ENCODE measurements at regions not wholly inside any gene's neighbourhood (a gene's known extent, or its start where the extent isn't known, plus 50 kb on each side); places are given as distances from the start of the nearest gene placed in this dataset.

- Histone ChIP-seq H2BK12ac (ENCODE audit: low read depth, low read length) (no peak overlapping the region), H4K8ac (ENCODE audit: extremely low read depth, insufficient read depth, low read length) (no peak overlapping the region), H3K27ac (ENCODE audit: low read depth, low read length) (no peak overlapping the region), H3K23me2 (ENCODE audit: low read depth, low read length) (no peaks in the 10 kb centered on the region), H3K23ac (ENCODE audit: insufficient read length) (no peak overlapping the region), H2BK5ac (ENCODE audit: low read depth, low read length) (no peak overlapping the region), H4K91ac (replicated peaks; ENCODE audit: insufficient read length, low read length) (no peak overlapping the region), H3K4me2 (ENCODE audit: insufficient read depth in 1 of 2, low read depth in 2 of 2, low read length in 2 of 2) (no peak overlapping the region), H3K9me3 (ENCODE audit: insufficient read depth in 2 of 2, low read depth in 1 of 2, low read length in 1 of 2) (no peaks in the 10 kb centered on the region; a peak in 1 of 4 replicates), H4K5ac (ENCODE audit: insufficient read length, low read depth, low read length) (no peak overlapping the region), H2BK15ac (ENCODE audit: low read length) (no peak overlapping the region), H2BK120ac (replicated peaks; ENCODE audit: low read depth, low read length) (no peak overlapping the region), H3K14ac (ENCODE audit: insufficient read length) (no peak overlapping the region), H2AFZ (ENCODE audit: low read length) (no peak overlapping the region), H3K4me3 (ENCODE audit: extremely low read depth in 1 of 4, insufficient read depth in 2 of 4, low read depth in 3 of 4, low read length in 4 of 4) (no peak overlapping the region), H3K27me3 (replicated peaks in 1 of 4; ENCODE audit: control insufficient read depth in 3 of 4, extremely low read depth in 1 of 4, insufficient read depth in 3 of 4, low read length in 3 of 4) (no peaks in the 10 kb centered on the region), H3K79me1 (ENCODE audit: low read depth, low read length) (no peaks in the 10 kb centered on the region), H3K4ac (replicated peaks; ENCODE audit: insufficient read length, low read depth, low read length) (no peak overlapping the region), H3K79me2 (ENCODE audit: control insufficient read depth in 1 of 2, insufficient read depth in 2 of 2, low read length in 2 of 2) (no peaks in the 10 kb centered on the region), H3K18ac (ENCODE audit: extremely low read depth, low read length) (no peak overlapping the region), H3K56ac (replicated peaks; ENCODE audit: insufficient read length, low read depth, low read length) (no peak overlapping the region), H2AK5ac (ENCODE audit: low read depth, low read length) (no peak overlapping the region), H3K9ac (replicated peaks in 1 of 4; ENCODE audit: extremely low read depth in 1 of 4, low read depth in 3 of 4, low read length in 3 of 4) (no peak overlapping the region), H4K20me1 (replicated peaks in 1 of 2; ENCODE audit: control insufficient read depth in 1 of 2, insufficient read depth in 2 of 2, low read length in 2 of 2) (no peaks in the 10 kb centered on the region), H3K4me1 (replicated peaks in 1 of 4; ENCODE audit: control insufficient read depth in 3 of 4, insufficient read depth in 4 of 4, low read length in 3 of 4) (no peaks in the 10 kb centered on the region), H2BK20ac (ENCODE audit: low read length) (no peak overlapping the region), H3K36me3 (ENCODE audit: control insufficient read depth in 2 of 4, insufficient read depth in 4 of 4, low read length in 3 of 4) (no peaks in the 10 kb centered on the region)
- ChIA-PET CTCF (ENCODE audit: partially characterized antibody) (no interaction called here), POLR2A (ENCODE audit: partially characterized antibody) (no interaction called here)
- FAIRE-seq (no peak), DNase-seq (ENCODE audit: low read depth in 1 of 2, low spot score in 2 of 2) (no peak)
- 92% methylated on average over 3 of the region's 3 CpGs; no CpG with 5 or more reads in 1 of the 2 experiments for WGBS, 2 experiments (ENCODE audit: extremely low coverage in 1 of 2, insufficient coverage in 1 of 2, insufficient read length in 1 of 2, insufficient replicate concordance in 2 of 2, low coverage in 1 of 2, low lambda C conversion rate in 2 of 2, missing lambda C conversion rate in 1 of 2)
- TF ChIP-seq SP1 (IDR thresholded peaks at IDR 0.05; ENCODE audit: low read depth, low read length) (no peak), BCL11A (IDR thresholded peaks at IDR 0.05; ENCODE audit: low read depth in 2 of 2, low read length in 2 of 2) (no peak), CBX8 (IDR thresholded peaks at IDR 0.05; ENCODE audit: borderline replicate concordance, low read depth, low read length) (no peak), PHF8 (conservative IDR thresholded peaks at IDR 0.05; ENCODE audit: low read depth, low read length) (no peak), SUZ12 (IDR thresholded peaks at IDR 0.05; ENCODE audit: low read length) (no peak), RNF2 (IDR thresholded peaks at IDR 0.05; ENCODE audit: borderline replicate concordance, low read depth, low read length, missing control alignments, poor library complexity, severe bottlenecking) (no peak), SIX5 (IDR thresholded peaks at IDR 0.05; ENCODE audit: low read depth, low read length) (no peak), ASH2L (IDR thresholded peaks at IDR 0.05; ENCODE audit: low read length) (no peak), HDAC2 (IDR thresholded peaks at IDR 0.05; ENCODE audit: borderline replicate concordance in 1 of 2, low read depth in 2 of 2, low read length in 2 of 2) (no peak), RBBP5 (IDR thresholded peaks at IDR 0.05; ENCODE audit: borderline replicate concordance, low read depth, low read length) (no peak)
Measured at GRCh38 chrX:43527801-43528200, 128.3 kb upstream of the MAOA start.
